ENCODE measurements at regions not wholly inside any gene's neighbourhood (a gene's known extent, or its start where the extent isn't known, plus 50 kb on each side); places are given as distances from the start of the nearest gene placed in this dataset.

- TF ChIP-seq CTCF (IDR thresholded peaks at IDR 0.05; ENCODE audit: low read depth, low read length) (no peak), POLR2A (IDR thresholded peaks at IDR 0.05; ENCODE audit: extremely low read depth, insufficient read length) (no peak)
Observed at GRCh38 chr18:78773819-78774218, 205.8 kb upstream of the SALL3 start.
